NCI-H2081 (cell line): ENCODE measurements at regions not wholly inside any gene's neighbourhood (a gene's known extent, or its start where the extent isn't known, plus 50 kb on each side); places are given as distances from the start of the nearest gene placed in this dataset.
"Not testable (repeated sequence)": the region's sequence is repeated elsewhere in the genome, so short reads cannot be mapped to it uniquely, and the experiment has no call there.

Source experiments
- DNase-seq, 2 experiments: peaks; one replicate each; lab custom pipeline; 2025; lab: John Stamatoyannopoulos, UW

DNA sequence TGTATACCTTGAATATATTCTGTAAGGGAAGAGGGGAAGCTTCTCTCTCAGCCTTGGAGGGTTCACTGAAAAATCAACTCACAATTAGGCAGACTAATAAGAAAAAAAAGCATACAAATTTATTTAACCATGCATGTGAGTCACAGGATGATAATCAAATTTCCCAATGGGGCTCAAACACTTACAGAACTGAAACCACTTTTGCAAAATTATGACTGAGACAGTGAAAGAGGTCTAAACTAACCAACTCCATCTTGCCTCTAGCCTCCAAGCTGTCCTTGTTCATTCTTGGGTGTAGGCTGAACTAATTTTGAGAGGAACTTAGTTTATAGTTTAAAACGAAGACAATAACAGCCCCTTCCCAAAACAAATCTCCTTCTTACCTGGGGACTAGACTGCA lies 618.3 kb upstream of the AUTS2 start:
- no peak for DNase-seq

GRCh38 chr7:68980432-68980831 lies 617.8 kb upstream of the AUTS2 start:
- DNase-seq, result not testable (repeated sequence)

DNA sequence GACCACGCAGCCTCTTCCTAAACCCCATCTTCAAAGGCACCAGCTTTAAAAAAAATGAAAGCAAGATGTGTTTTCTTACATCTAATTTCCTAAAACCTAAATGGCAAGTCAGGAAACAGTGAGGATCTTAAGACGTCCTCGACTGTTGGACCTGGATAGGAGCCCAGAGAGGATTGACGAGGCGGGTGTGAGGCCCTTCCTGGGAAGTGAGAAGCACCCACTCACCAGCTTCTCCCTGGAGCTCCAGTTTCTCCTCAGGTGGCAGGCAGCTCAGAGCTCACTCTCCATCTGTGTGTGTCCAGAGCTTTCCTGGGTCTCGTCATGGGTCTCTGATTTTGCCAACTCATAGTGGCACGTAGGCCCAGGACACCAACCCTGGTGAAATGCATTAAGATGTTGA lies 614.0 kb upstream of the AUTS2 start:
- no peak for DNase-seq

DNA sequence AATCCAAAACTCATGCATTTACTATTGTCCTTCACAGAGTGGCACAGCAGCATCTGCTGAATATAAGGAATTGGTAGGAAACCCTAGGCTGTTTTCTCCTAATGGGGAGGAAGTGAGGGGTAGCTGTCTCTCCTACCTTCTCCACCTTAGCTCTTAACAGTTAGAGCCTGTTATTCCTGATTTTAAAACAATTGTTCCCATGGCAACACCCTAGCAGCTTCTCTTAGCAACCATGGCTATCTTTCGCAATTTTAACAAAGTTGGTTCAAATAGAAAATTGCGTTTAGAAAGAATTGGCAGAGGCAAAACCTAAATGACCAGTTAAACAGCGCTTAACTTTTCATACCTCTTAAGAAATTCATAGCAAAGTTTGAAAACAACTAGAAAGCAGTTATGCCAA lies 603.4 kb upstream of the AUTS2 start:
- no peak for DNase-seq

GRCh38 chr7:68998136-68998535 lies 600.1 kb upstream of the AUTS2 start:
- no peak for DNase-seq

DNA sequence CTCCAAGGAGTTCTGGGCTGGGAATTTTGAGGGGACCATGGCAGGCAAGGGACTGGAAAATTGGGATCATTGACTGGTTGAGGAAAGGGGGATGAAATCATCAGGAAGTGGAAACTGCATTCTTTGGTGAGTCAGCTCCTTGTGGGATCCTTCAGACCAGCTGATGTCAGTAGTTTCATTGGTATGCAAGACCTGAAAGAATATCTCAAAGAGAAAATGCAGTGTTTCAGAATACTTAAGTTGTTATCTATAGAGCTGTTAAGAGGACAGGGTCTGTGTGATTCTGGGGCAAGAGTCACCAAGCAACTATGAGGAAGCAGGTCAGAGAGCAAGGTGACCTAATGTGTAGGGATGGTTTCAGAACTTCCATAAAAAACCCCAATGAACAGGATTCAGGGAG lies 595.9 kb upstream of the AUTS2 start:
- DNase-seq, result no peak

DNA sequence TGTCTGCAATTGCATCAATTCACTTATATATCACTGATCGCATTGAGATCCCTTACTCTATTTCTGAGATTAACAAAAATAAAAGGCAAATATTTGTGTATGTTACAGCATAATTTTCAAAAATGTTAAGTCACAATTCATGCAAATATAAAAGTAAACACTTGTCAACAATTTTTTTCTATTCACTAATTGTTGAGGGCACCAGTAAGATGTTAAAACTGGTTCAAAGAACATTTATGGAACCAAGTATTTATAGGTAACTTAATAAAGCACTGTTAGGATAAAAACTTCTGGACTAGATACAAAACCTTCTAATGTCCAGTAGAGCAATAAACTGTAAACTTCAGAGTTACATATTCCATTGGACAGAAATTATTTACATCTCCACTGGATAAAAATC lies 586.1 kb upstream of the AUTS2 start:
- no peak for DNase-seq

DNA sequence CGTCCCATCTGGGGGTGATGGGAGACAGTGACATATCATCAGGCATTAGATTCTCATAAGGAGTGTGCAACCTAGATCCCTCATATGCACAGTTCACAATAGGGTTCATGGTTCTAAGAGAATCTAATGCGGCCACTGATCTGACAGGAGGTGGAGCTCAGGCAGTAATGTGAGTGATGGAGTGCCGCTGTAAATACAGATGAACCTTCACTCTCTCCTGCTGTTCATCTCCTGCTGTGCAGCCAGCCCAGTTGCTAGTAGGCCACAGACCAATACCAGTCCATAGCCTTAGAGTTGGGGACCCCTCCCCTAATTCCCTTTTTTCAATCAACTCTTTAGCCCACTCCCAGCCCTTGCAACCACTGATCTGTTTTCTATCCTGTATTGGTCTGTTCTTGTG lies 581.1 kb upstream of the AUTS2 start:
- no peak for DNase-seq

GRCh38 chr7:69018200-69018599 lies 580.1 kb upstream of the AUTS2 start:
- no peak for DNase-seq

DNA sequence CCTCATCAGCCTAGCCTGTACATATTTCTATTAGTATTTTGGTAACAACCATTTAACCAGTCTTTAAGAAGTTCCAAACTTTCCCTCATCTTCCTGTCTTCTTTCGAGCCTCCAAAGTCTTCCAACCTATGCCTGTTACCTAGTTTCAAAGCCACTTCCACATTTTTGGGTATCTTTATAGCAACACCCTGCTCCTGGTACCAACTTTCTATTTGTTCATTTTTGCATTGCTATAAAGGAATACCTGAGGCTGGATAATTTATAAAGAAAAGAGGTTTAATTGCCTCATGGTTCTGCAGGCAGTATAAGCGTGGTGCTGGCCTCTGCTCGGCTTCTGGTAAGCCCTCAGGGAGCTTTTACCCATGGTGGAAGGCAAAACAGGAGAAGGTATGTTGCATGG lies 578.8 kb upstream of the AUTS2 start:
- no peak for DNase-seq

DNA sequence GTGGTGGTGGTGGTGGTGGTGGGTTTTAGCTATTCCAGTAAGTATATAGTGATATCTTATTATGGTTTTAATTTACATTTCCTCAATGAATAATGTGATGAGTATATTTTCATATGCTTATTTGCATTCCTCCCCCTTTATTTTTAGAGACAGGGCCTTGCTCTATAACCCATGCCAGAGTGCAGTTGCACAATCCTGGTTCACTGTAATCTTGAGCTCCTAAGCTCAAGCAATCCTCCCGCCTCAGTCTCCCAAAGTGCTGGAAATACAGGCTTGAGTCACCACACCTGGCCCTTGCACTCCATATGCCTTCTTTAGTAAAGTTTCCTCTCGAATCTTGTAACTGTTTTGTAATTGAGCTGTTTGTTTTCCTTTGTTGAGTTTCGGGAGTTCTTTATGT lies 577.7 kb upstream of the AUTS2 start:
- DNase-seq, result no peak

- DNase-seq, result no peak
These were observed 573.0 kb upstream of the AUTS2 start for GRCh38 chr7:69025249-69025648.

GRCh38 chr7:69032848-69033247 lies 565.4 kb upstream of the AUTS2 start:
- DNase-seq, result no peak

- no peak for DNase-seq
These were observed 562.4 kb upstream of the AUTS2 start for GRCh38 chr7:69035826-69036225.

DNA sequence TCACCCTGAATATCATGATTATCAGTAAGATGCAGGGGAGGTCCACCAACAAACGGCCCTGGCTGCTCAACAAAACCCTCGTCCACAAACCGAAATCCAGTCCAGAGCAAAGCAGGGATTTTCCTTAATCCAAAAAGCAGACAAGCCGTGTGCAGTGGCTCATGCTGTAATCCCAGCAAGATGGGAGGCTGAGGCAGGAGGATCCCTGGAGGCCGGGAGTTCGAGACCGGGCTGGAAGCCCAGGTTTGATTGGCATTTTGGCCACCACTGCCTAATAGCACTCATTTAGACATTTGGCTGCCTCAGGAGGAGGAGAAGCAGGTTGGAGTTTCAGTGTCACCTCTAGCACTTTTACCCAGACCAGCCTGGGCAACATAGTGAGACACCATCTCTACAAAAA lies 562.0 kb upstream of the AUTS2 start:
- DNase-seq, result no peak

GRCh38 chr7:69038915-69039314 lies 559.4 kb upstream of the AUTS2 start:
- no peak for DNase-seq

- DNase-seq, result no peak
These were observed 556.1 kb upstream of the AUTS2 start for GRCh38 chr7:69042138-69042537.

DNA sequence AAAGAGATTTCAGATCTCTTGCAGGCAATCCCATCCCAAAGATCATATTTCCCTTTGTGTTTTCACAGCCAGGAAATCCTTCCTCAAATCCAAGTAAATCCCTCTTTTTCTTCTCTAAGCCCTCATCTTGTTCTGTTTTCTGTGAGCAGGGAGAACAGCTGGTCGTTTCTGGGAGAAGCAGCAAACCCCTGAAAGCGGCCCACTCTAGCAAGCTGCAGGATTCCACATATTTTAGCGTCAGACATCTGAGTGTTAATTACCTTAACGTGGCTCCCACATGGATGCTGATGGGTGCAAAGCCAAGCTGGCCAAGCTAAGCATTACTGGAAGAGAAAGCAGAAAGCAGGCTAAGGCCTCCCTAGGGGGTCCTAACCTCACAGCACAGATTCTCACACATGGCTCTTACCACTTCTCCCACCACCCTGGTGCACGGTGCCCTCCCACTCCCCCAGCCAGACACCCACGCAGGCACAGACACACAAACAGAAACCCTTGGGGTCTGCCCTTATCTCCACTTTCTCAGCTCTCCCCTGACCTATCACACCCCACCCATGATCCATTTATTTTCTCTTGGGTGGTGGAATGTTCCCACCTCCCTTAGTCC lies 551.0 kb upstream of the AUTS2 start:
- no peak for DNase-seq

DNA sequence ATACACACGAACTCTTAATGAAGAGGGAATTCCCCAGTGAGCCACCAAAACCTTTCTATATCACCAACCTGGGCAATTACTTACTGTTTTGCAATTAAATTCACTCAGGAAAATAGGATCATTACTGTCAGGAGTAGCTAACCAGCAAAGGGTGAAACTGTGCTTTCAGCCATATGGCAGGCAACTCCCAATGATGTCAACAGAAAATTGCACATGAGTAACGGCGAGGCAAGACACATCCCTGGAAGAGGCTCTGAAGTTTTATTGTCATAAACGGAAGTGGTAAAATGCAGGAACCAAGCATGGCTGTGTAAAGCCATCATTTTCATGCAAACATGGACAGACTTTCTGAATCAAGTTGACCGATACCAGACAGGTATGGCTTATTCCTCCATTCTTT lies 548.9 kb upstream of the AUTS2 start:
- no peak for DNase-seq

DNA sequence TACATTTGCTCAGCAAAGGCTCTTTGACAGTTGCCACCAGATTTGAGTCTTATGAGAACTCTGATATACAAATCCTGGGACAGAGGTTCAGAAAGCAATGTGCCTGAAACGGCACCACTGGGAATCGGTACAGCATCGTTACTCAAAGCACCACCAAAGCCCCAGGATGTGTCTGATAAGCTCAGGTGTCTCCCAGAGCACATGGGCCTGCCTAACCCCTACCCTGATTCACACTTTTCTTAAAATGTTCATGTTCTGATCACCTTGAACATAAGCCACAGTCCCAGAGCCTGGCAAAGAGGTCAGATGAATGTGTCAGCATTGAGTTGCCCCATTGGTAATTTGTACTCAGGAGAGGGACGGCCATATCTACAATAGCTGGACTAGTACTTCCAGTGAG lies 545.8 kb upstream of the AUTS2 start:
- no peak for DNase-seq

DNA sequence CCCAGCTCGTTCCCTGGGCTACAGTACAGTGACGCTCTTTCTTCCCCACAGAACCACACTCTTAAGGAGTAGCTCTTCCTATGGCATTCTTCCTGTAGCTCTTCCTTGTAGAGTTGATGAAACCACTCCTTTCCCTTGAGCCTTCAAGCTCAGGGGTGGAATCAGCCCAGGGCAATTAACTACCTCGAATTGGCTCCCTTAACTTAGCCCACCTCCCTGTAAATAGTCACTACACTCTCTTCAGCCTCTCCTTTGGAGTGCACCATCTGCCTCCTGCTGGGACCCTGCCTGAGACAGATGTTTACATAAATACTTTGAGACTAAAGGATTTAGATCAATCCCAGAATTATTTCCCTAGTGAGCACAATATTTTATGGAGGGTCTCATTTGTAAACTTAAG lies 537.8 kb upstream of the AUTS2 start:
- no peak for DNase-seq

DNA sequence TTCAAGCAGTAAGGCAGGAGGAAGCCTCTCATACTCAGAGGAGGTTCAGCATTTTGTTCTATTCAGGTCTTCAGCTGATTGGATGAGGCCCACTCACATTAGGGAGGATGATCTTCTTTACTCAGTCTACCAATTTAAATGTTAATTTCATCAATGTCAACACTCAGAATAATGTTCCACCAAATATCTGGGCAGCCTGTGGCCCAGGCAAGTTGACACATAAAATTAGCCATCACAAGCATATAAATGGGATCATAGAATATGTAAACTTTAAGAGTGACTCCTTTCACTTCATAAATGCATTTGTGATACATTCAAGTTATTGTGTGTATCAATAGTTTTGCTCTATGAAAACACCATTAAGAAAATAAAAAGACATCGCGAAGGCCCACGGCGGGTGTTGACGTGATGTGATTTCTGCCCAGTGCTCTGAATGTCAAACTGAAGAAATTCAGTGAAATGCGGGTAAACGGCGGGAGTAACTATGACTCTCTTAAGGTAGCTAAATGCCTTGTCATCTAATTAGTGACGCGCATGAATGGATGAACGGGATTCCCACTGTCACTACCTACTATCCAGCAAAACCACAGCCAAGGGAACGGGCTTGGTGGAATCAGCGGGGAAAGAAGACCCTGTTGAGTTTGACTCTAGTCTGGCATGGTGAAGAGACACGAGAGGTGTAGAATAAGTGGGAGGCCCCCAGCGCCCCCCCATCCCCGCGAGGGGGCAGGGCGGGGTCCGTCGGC lies 536.1 kb upstream of the AUTS2 start:
- DNase-seq, result no peak

GRCh38 chr7:69067397-69067796 lies 530.9 kb upstream of the AUTS2 start:
- peak in 1 of 2 experiments; percentile 27 for DNase-seq

- DNase-seq, result no peak
These were observed 527.8 kb upstream of the AUTS2 start for GRCh38 chr7:69070476-69070875.
